ENCODE measurements at regions not wholly inside any gene's neighbourhood (a gene's known extent, or its start where the extent isn't known, plus 50 kb on each side); places are given as distances from the start of the nearest gene placed in this dataset.

GRCh38 chr21:38080888-38081287 is 164.6 kb upstream of the KCNJ6 start:
- ChIA-PET CTCF (no interaction called here), POLR2A (ENCODE audit: low non-redundant PET) (no interaction called here)
- Histone ChIP-seq H3K27ac (ENCODE audit: low read depth, low read length, poor library complexity, severe bottlenecking) (no peak overlapping the region), H3K36me3 (ENCODE audit: insufficient read depth, low read length, poor library complexity, severe bottlenecking) (no peaks in the 10 kb centered on the region), H3K4me3 (ENCODE audit: low read depth, low read length, poor library complexity, severe bottlenecking) (no peak overlapping the region), H3K27me3 (replicated peaks; ENCODE audit: insufficient read depth, low read depth, low read length, poor library complexity) (peaks cover 32% of the 10 kb centered on the region), H3K9me3 (ENCODE audit: low read depth, low read length, poor library complexity, severe bottlenecking) (no peaks in the 10 kb centered on the region), H3K4me1 (ENCODE audit: insufficient read depth, low read length, poor library complexity, severe bottlenecking) (no peaks in the 10 kb centered on the region)
- intact Hi-C loops (cut with micrococcal nuclease; ENCODE audit: unreplicated experiment): no loop called here
- TF ChIP-seq CTCF (conservative IDR thresholded peaks at IDR 0.05; ENCODE audit: low read depth, low read length) (no peak), EZH2 (IDR thresholded peaks at IDR 0.05; ENCODE audit: borderline replicate concordance, low read depth, low read length, poor library complexity, severe bottlenecking) (no peak)
- BruUV-seq (replicated peaks): no TSS peak
- no peak for DNase-seq (ENCODE audit: low spot score)

GRCh38 chr21:38081708-38082107 is 165.5 kb upstream of the KCNJ6 start:
- Histone ChIP-seq H3K27ac (ENCODE audit: low read depth, low read length, poor library complexity, severe bottlenecking) (no peak overlapping the region), H3K9me3 (ENCODE audit: low read depth, low read length, poor library complexity, severe bottlenecking) (no peaks in the 10 kb centered on the region), H3K4me3 (ENCODE audit: low read depth, low read length, poor library complexity, severe bottlenecking) (no peak overlapping the region), H3K36me3 (ENCODE audit: insufficient read depth, low read length, poor library complexity, severe bottlenecking) (no peaks in the 10 kb centered on the region), H3K4me1 (ENCODE audit: insufficient read depth, low read length, poor library complexity, severe bottlenecking) (no peaks in the 10 kb centered on the region), H3K27me3 (replicated peaks; ENCODE audit: insufficient read depth, low read depth, low read length, poor library complexity) (peaks cover 32% of the 10 kb centered on the region)
- ChIA-PET POLR2A (ENCODE audit: low non-redundant PET) (no interaction called here), CTCF (no interaction called here)
- TF ChIP-seq EZH2 (IDR thresholded peaks at IDR 0.05; ENCODE audit: borderline replicate concordance, low read depth, low read length, poor library complexity, severe bottlenecking) (no peak), CTCF (conservative IDR thresholded peaks at IDR 0.05; ENCODE audit: low read depth, low read length) (no peak)
- DNase-seq (ENCODE audit: low spot score): no peak
- no TSS peak for BruUV-seq (replicated peaks)
- intact Hi-C loops (cut with micrococcal nuclease; ENCODE audit: unreplicated experiment): no loop called here

- Histone ChIP-seq H3K9me3 (ENCODE audit: low read depth, low read length, poor library complexity, severe bottlenecking) (no peaks in the 10 kb centered on the region), H3K27ac (ENCODE audit: low read depth, low read length, poor library complexity, severe bottlenecking) (no peak overlapping the region), H3K4me1 (ENCODE audit: insufficient read depth, low read length, poor library complexity, severe bottlenecking) (no peaks in the 10 kb centered on the region), H3K27me3 (replicated peaks; ENCODE audit: insufficient read depth, low read depth, low read length, poor library complexity) (peaks cover 33% of the 10 kb centered on the region), H3K4me3 (ENCODE audit: low read depth, low read length, poor library complexity, severe bottlenecking) (no peak overlapping the region), H3K36me3 (ENCODE audit: insufficient read depth, low read length, poor library complexity, severe bottlenecking) (no peaks in the 10 kb centered on the region)
- POLR2A ChIA-PET (ENCODE audit: low non-redundant PET): no interaction called here
- intact Hi-C loops (cut with micrococcal nuclease; ENCODE audit: unreplicated experiment): no loop called here
- no TSS peak for BruUV-seq (replicated peaks)
- TF ChIP-seq EZH2 (IDR thresholded peaks at IDR 0.05; ENCODE audit: borderline replicate concordance, low read depth, low read length, poor library complexity, severe bottlenecking): no peak
- CTCF ChIA-PET: no interaction called here
- DNase-seq (ENCODE audit: low spot score): no peak
These were observed 166.8 kb upstream of the KCNJ6 start for GRCh38 chr21:38082936-38083485.

GRCh38 chr21:38083535-38083934 is 167.3 kb upstream of the KCNJ6 start:
- no peak for DNase-seq (ENCODE audit: low spot score)
- Histone ChIP-seq H3K4me3 (ENCODE audit: low read depth, low read length, poor library complexity, severe bottlenecking) (no peak overlapping the region), H3K36me3 (ENCODE audit: insufficient read depth, low read length, poor library complexity, severe bottlenecking) (no peaks in the 10 kb centered on the region), H3K9me3 (ENCODE audit: low read depth, low read length, poor library complexity, severe bottlenecking) (no peaks in the 10 kb centered on the region), H3K4me1 (ENCODE audit: insufficient read depth, low read length, poor library complexity, severe bottlenecking) (no peaks in the 10 kb centered on the region), H3K27ac (ENCODE audit: low read depth, low read length, poor library complexity, severe bottlenecking) (no peak overlapping the region), H3K27me3 (replicated peaks; ENCODE audit: insufficient read depth, low read depth, low read length, poor library complexity) (peaks cover 35% of the 10 kb centered on the region)
- ChIA-PET CTCF (no interaction called here), POLR2A (ENCODE audit: low non-redundant PET) (no interaction called here)
- TF ChIP-seq CTCF (conservative IDR thresholded peaks at IDR 0.05; ENCODE audit: low read depth, low read length) (no peak), EZH2 (IDR thresholded peaks at IDR 0.05; ENCODE audit: borderline replicate concordance, low read depth, low read length, poor library complexity, severe bottlenecking) (no peak)
- intact Hi-C loops (cut with micrococcal nuclease; ENCODE audit: unreplicated experiment): no loop called here
- no TSS peak for BruUV-seq (replicated peaks)

Data from A673 (cell line).